Endothelial cell of umbilical vein (primary cell): ENCODE measurements at regions not wholly inside any gene's neighbourhood (a gene's known extent, or its start where the extent isn't known, plus 50 kb on each side); places are given as distances from the start of the nearest gene placed in this dataset.

ENCODE experiments used
- BruUV-seq: library from RNA; stranded (reverse); fragments of 400-500 nt; replicated peaks from 2 replicates; lab custom pipeline; 2021; lab: Mats Ljungman, UMichigan
- CTCF ChIA-PET: fragments of 300-600, 350-600 bp; sonication (Branson Sonifier 250); formaldehyde crosslinking; loops from one replicate; lab custom pipeline; 2021; ENCODE audit warnings: antibody characterized with exemption, inconsistent platforms; lab: Charles Lee
- POLR2A ChIA-PET: fragments of 300-600, 350-600 bp; sonication (Branson Sonifier 250); formaldehyde crosslinking; loops from one replicate; lab custom pipeline; 2021; ENCODE audit warnings: antibody characterized with exemption, inconsistent platforms; lab: Charles Lee
- DNase-seq: peaks from one replicate; pipeline ENCODE4 v3.0.0-alpha.2; 2011; ENCODE audit warnings: low read depth, low spot score
- FAIRE-seq: peaks from 2 replicates; lab custom pipeline; 2011; peaks lifted over from hg19 to GRCh38; lab: Jason Lieb, UNC
- H2AFZ ChIP-seq: 2 replicates; pipeline ENCODE4 v1.6.0; 2012; ENCODE audit warnings: low read depth, low read length, control low read depth, inconsistent platforms
- H3K27ac ChIP-seq: 2 replicates; pipeline ENCODE4 v1.5.1; 2011; ENCODE audit warnings: low read depth, mild to moderate bottlenecking, control low read depth, low read length, moderate library complexity; ENCODE audit not compliant: insufficient read depth
- H3K27me3 ChIP-seq, 2 experiments: 2 replicates each; pipeline versions ENCODE4 v1.6.0 to v1.6.1; 2011; ENCODE audit warnings: low read length in 2 of 2, mixed read lengths in 1 of 2; ENCODE audit not compliant: control insufficient read depth in 2 of 2, insufficient read depth in 2 of 2
- H3K36me3 ChIP-seq, 2 experiments: 2 replicates in 1 of 2; 3 replicates in 1 of 2; pipeline ENCODE4 v1.5.1; 2011; ENCODE audit warnings: low read length in 2 of 2, mild to moderate bottlenecking in 1 of 2, moderate library complexity in 1 of 2; ENCODE audit not compliant: control insufficient read depth in 2 of 2, insufficient read depth in 2 of 2; ENCODE audit errors: extremely low read depth in 1 of 2
- H3K4me1 ChIP-seq: 3 replicates; pipeline ENCODE4 v1.5.1; 2011; ENCODE audit warnings: mild to moderate bottlenecking, low read length; ENCODE audit not compliant: control insufficient read depth, insufficient read depth; ENCODE audit errors: extremely low read depth
- H3K4me2 ChIP-seq: 2 replicates; pipeline ENCODE4 v1.6.1; 2011; ENCODE audit warnings: low read length, control low read depth, mixed read lengths; ENCODE audit not compliant: insufficient read depth
- H3K4me3 ChIP-seq, 3 experiments: fragments of 200-600 bp in 1 of 3; sonication (generic), shearing (Covaris generic) in 1 of 3; replicated peaks in 1 of 3; 2 replicates each; pipeline ENCODE4 v1.5.1; 2011 to 2016; ENCODE audit warnings: control low read depth in 3 of 3, low read length in 3 of 3, mild to moderate bottlenecking in 2 of 3, inconsistent platforms in 1 of 3, low read depth in 1 of 3, moderate library complexity in 1 of 3; ENCODE audit not compliant: insufficient read depth in 1 of 3
- H3K79me2 ChIP-seq: 2 replicates; pipeline ENCODE4 v1.6.0; 2012; ENCODE audit warnings: low read length, inconsistent platforms; ENCODE audit not compliant: control insufficient read depth, insufficient read depth
- H3K9ac ChIP-seq: replicated peaks from 2 replicates; pipeline ENCODE3; 2011; ENCODE audit warnings: low read length, control low read depth; ENCODE audit not compliant: insufficient read depth; ENCODE audit errors: extremely low read depth
- H3K9me1 ChIP-seq: replicated peaks from 3 replicates; pipeline ENCODE4 v1.6.0; 2011; ENCODE audit warnings: mild to moderate bottlenecking, low read length; ENCODE audit not compliant: control insufficient read depth, insufficient read depth; ENCODE audit errors: extremely low read depth
- H3K9me3 ChIP-seq: replicated peaks from 2 replicates; pipeline ENCODE4 v1.5.1; 2012; ENCODE audit warnings: low read length, inconsistent platforms; ENCODE audit not compliant: control insufficient read depth, insufficient read depth
- H4K20me1 ChIP-seq: replicated peaks from 2 replicates; pipeline ENCODE3; 2011; ENCODE audit warnings: mild to moderate bottlenecking, low read length; ENCODE audit not compliant: control insufficient read depth, insufficient read depth; ENCODE audit errors: extremely low read depth
- CTCF ChIP-seq, 2 donors: IDR thresholded peaks; 1 replicate in 1 of 2; 2 replicates in 1 of 2; pipeline ENCODE4 v1.5.1; 2011; ENCODE audit warnings: low read length in 2 of 2, mild to moderate bottlenecking in 2 of 2, moderate library complexity in 2 of 2, control low read depth in 1 of 2, inconsistent platforms in 1 of 2, low read depth in 1 of 2; ENCODE audit not compliant: insufficient read depth in 1 of 2; ENCODE audit errors: extremely low read depth in 1 of 2
- MYC ChIP-seq: IDR thresholded peaks from one replicate; pipeline ENCODE4 v1.6.1; 2011; ENCODE audit warnings: mild to moderate bottlenecking, low read depth, low read length
- POLR2A ChIP-seq: IDR thresholded peaks from 2 replicates; pipeline ENCODE4 v1.6.1; 2012; ENCODE audit warnings: low read depth, mild to moderate bottlenecking, control low read depth, low read length
- POLR2AphosphoS5 ChIP-seq: IDR thresholded peaks from 2 replicates; pipeline ENCODE4 v1.6.1; 2012; ENCODE audit warnings: low read depth, mild to moderate bottlenecking, control low read depth, low read length, moderate library complexity; ENCODE audit not compliant: insufficient read depth
- dilution Hi-C: fragments of 300-500 bp; cut with MboI; formaldehyde crosslinking; loops from one replicate; pipeline ENCODE4 v1.15.0; 2019; ENCODE audit warnings: low sequenced_read_pairs; ENCODE audit not compliant: extremely low pct_ligation_motif_present
- intact Hi-C: fragments of 100-400 bp; cut with micrococcal nuclease; formaldehyde crosslinking; loops from one replicate; pipeline ENCODE4 v1.10.0; 2022
- TF ChIP-seq, protein P1 (sequence below): IDR thresholded peaks from 2 replicates; pipeline ENCODE4 v1.6.1; 2011; ENCODE audit not compliant: insufficient read depth, insufficient read length

DNA sequence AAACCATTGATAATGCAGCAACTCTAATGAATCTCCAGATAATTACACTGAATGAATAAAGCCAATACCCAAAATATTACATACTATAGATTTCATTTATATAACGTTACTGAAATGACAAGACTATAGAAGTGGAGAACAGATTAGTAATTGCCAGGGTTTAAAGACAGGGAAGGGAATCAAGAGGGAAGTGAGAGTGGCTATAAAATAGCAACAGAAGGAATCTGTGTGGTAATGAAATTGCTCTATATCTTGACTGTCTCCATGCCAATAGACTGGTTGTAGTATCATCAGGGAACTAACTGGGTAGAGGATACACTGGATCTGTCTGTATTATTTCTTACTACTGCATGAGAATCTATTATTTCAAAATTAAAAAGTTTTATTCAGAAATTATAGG is 396.5 kb upstream of the RPS23 start:
- intact Hi-C loops (no loop called here), dilution Hi-C loops (no loop called here)
- ChIA-PET CTCF (no interaction called here), POLR2A (no interaction called here)
- Histone ChIP-seq H3K4me3 (no peak overlapping the region), H3K4me1 (no peaks in the 10 kb centered on the region), H3K9ac (no peak overlapping the region), H3K27ac (no peak overlapping the region), H2AFZ (no peak overlapping the region), H3K9me1 (no peaks in the 10 kb centered on the region), H3K9me3 (no peaks in the 10 kb centered on the region), H3K79me2 (no peaks in the 10 kb centered on the region), H4K20me1 (no peaks in the 10 kb centered on the region), H3K27me3 (peaks cover 0 to 2% of the 10 kb centered on the region in 2 experiments), H3K4me2 (no peak overlapping the region), H3K36me3 (no peaks in the 10 kb centered on the region)
- TF ChIP-seq POLR2A (no peak), POLR2AphosphoS5 (no peak), MYC (no peak), CTCF (IDR thresholded peaks at IDR 0.05; ENCODE audit: extremely low read depth in 1 of 2, insufficient read depth in 1 of 2, low read depth in 1 of 2, low read length in 2 of 2) (no peak)
- TF ChIP-seq, protein P1, sequence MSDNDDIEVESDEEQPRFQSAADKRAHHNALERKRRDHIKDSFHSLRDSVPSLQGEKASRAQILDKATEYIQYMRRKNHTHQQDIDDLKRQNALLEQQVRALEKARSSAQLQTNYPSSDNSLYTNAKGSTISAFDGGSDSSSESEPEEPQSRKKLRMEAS, result no peak
- FAIRE-seq (no peak), DNase-seq (no peak)
- no TSS peak for BruUV-seq
